Ovary (tissue), 7 donors: ENCODE measurements at regions not wholly inside any gene's neighbourhood (a gene's known extent, or its start where the extent isn't known, plus 50 kb on each side); places are given as distances from the start of the nearest gene placed in this dataset.

Experiments
- DNase-seq, 5 donors: peaks; one replicate each; pipeline ENCODE4 v3.0.0-alpha.2; 2019 to 2020
- H3K27ac ChIP-seq, 2 donors: fragments of 200-600 bp; one replicate each; pipeline versions ENCODE4 v1.5.1 to v1.8.0; 2019 to 2022
- H3K27me3 ChIP-seq: fragments of 200-600 bp; one replicate; pipeline ENCODE4 v1.8.0; 2022
- H3K36me3 ChIP-seq: fragments of 200-600 bp; sonication (generic); one replicate; pipeline ENCODE4 v1.5.1; 2019
- H3K4me1 ChIP-seq: one replicate; pipeline ENCODE4 v1.8.1; 2013; ENCODE audit warnings: mild to moderate bottlenecking, moderate library complexity; ENCODE audit not compliant: insufficient read depth
- H3K4me3 ChIP-seq: fragments of 200-600 bp; sonication (generic); one replicate; pipeline ENCODE4 v1.5.1; 2017
- H3K9me3 ChIP-seq, 2 donors: fragments of 200-600 bp in 1 of 2; sonication (generic) in 1 of 2; one replicate each; pipeline versions ENCODE4 v1.5.1 to v1.8.1; 2013 to 2019; ENCODE audit warnings: mild to moderate bottlenecking in 1 of 2, moderate library complexity in 1 of 2
- CTCF ChIP-seq, 3 donors: fragments of 450-650 bp in 2 of 3; fragments of 200-600 bp in 1 of 3; IDR thresholded peaks; one replicate each; pipeline versions ENCODE4 v1.5.1 to v1.8.0; 2016 to 2022; ENCODE audit warnings: antibody characterized with exemption in 3 of 3, mild to moderate bottlenecking in 1 of 3
- EP300 ChIP-seq: sonication (generic); formaldehyde crosslinking; IDR thresholded peaks from one replicate; pipeline ENCODE4 v1.6.1; 2017; ENCODE audit warnings: antibody characterized with exemption
- POLR2A ChIP-seq: fragments of 450-650 bp; IDR thresholded peaks from one replicate; pipeline ENCODE4 v1.6.1; 2017; ENCODE audit warnings: antibody characterized with exemption, mild to moderate bottlenecking, moderate library complexity
- WGBS, 3 donors: extraction: QIAGEN DNeasy Blood & Tissue Kit in 1 of 3; methylation state at CpG; one replicate each; pipeline versions ENCODE4 v1.1.5 to v1.1.7; 2013 to 2017; 5-methylcytosine and 5-hydroxymethylcytosine counted together
- intact Hi-C, 4 donors: fragments of 100-400 bp; cut with DNase I; formaldehyde crosslinking; loops; one replicate each; pipeline versions ENCODE4 v1.11.0 to v1.15.1; 2022 to 2023
- donor health status: DM: no; HTN: no; CAD: no; lungs with moderate emphysema.
- donor health status: DM: no; HTN: no; CAD: no.
- donor health status: Bipolar disorder and iron deficiency.
- donor health status: DM: no; HTN: no; CAD: no.
- donor health status: DM: yes; HTN: yes; CAD: no.

GRCh38 chr1:239260842-239261241, 125.5 kb upstream of the CHRM3 start:
- H3K36me3 ChIP-seq, result no peaks in the 10 kb centered on the region
- 77 to 91% (median 88%) methylated on average over 4 of the region's 4 CpGs for WGBS, 3 donors
- no peak for DNase-seq
- no peak overlapping the region for H3K27ac ChIP-seq
- TF ChIP-seq EP300 (no peak), POLR2A (no peak), CTCF (IDR thresholded peaks at IDR 0.05) (no peak)
- H3K4me3 ChIP-seq, result no peak overlapping the region
- H3K9me3 ChIP-seq, result no peaks in the 10 kb centered on the region
- intact Hi-C loops, result no loop called here
- H3K27me3 ChIP-seq, result no peaks in the 10 kb centered on the region
- no peaks in the 10 kb centered on the region for H3K4me1 ChIP-seq

GRCh38 chr1:239255628-239256160, 130.7 kb upstream of the CHRM3 start:
- H3K4me3 ChIP-seq, result no peak overlapping the region
- DNase-seq, result no peak
- H3K4me1 ChIP-seq, result no peaks in the 10 kb centered on the region
- intact Hi-C loops, result no loop called here
- H3K36me3 ChIP-seq, result no peaks in the 10 kb centered on the region
- no peak overlapping the region for H3K27ac ChIP-seq
- no peaks in the 10 kb centered on the region for H3K9me3 ChIP-seq
- H3K27me3 ChIP-seq, result no peaks in the 10 kb centered on the region
- TF ChIP-seq CTCF (IDR thresholded peaks at IDR 0.05) (no peak), POLR2A (no peak), EP300 (no peak)
- 94 to 96% (median 95%) methylated on average over 22 of the region's 22 CpGs for WGBS, 3 donors

- no peaks in the 10 kb centered on the region for H3K9me3 ChIP-seq
- DNase-seq, result no peak
- H3K4me1 ChIP-seq, result no peaks in the 10 kb centered on the region
- intact Hi-C loops, result no loop called here
- no peaks in the 10 kb centered on the region for H3K27me3 ChIP-seq
- TF ChIP-seq POLR2A (no peak), CTCF (IDR thresholded peaks at IDR 0.05) (no peak), EP300 (no peak)
- H3K27ac ChIP-seq, result no peak overlapping the region
- no peaks in the 10 kb centered on the region for H3K36me3 ChIP-seq
- no peak overlapping the region for H3K4me3 ChIP-seq
- 79 to 85% (median 82%) methylated on average over 4 of the region's 4 CpGs for WGBS, 3 donors
Measured at GRCh38 chr1:239254999-239255398, 131.4 kb upstream of the CHRM3 start.

- no peak overlapping the region for H3K4me3 ChIP-seq
- 51 to 62% (median 52%) methylated on average over 3 of the region's 3 CpGs for WGBS, 3 donors
- H3K36me3 ChIP-seq, result no peaks in the 10 kb centered on the region
- H3K27me3 ChIP-seq, result no peaks in the 10 kb centered on the region
- no peaks in the 10 kb centered on the region for H3K4me1 ChIP-seq
- no peak for TF ChIP-seq POLR2A
- no peak for TF ChIP-seq CTCF (IDR thresholded peaks at IDR 0.05)
- no peak for TF ChIP-seq EP300
- intact Hi-C loops, result no loop called here
- no peak overlapping the region for H3K27ac ChIP-seq
- no peak for DNase-seq
- H3K9me3 ChIP-seq, result no peaks in the 10 kb centered on the region
Measured at GRCh38 chr1:239253032-239253431, 133.3 kb upstream of the CHRM3 start.
